SK-N-SH (cell line): ENCODE measurements at regions not wholly inside any gene's neighbourhood (a gene's known extent, or its start where the extent isn't known, plus 50 kb on each side); places are given as distances from the start of the nearest gene placed in this dataset.

Source experiments
- CTCF ChIA-PET: fragments of 300-600, 350-600 bp; formaldehyde crosslinking; extraction: SDS; loops from one replicate; lab custom pipeline; 2021; lab: Yijun Ruan, JAX
- POLR2A ChIA-PET: fragments of 350-600 bp; sonication (Branson Sonifier 250); formaldehyde crosslinking; extraction: SDS; loops from one replicate; lab custom pipeline; 2020; ENCODE audit warnings: antibody characterized with exemption, inconsistent platforms; lab: Yijun Ruan, JAX
- DNase-seq: peaks from one replicate; pipeline ENCODE4 v3.0.0; 2012
- H2AFZ ChIP-seq: fragments of 200-600 bp; sonication (generic); 2 replicates; pipeline ENCODE4 v1.8.1; 2016; ENCODE audit warnings: antibody characterized with exemption, mild to moderate bottlenecking, low read depth
- H3F3A ChIP-seq: fragments of 200-600 bp; sonication (generic); replicated peaks from 2 replicates; pipeline ENCODE3; 2016; ENCODE audit warnings: antibody characterized with exemption, mild to moderate bottlenecking; ENCODE audit not compliant: insufficient read depth
- H3K27ac ChIP-seq, 2 experiments: fragments of 200-500 bp in 1 of 2; fragments of 200-600 bp in 1 of 2; sonication (Bioruptor generic) in 1 of 2; sonication (generic), shearing (Covaris generic) in 1 of 2; 2 replicates each; pipeline versions ENCODE4 v1.5.1 to v1.6.1; 2014 to 2016; ENCODE audit warnings: low read depth in 2 of 2, inconsistent platforms in 1 of 2, low read length in 1 of 2, mild to moderate bottlenecking in 1 of 2, mixed read lengths in 1 of 2
- H3K27me3 ChIP-seq: fragments of 200-600 bp; sonication (generic), shearing (Covaris generic); 2 replicates; pipeline ENCODE4 v1.6.1; 2016; ENCODE audit warnings: mixed run types; ENCODE audit not compliant: insufficient read depth
- H3K36me3 ChIP-seq, 2 experiments: fragments of 200-500 bp in 1 of 2; fragments of 200-600 bp in 1 of 2; sonication (Bioruptor generic) in 1 of 2; sonication (generic) in 1 of 2; replicated peaks in 1 of 2; 2 replicates each; pipeline versions ENCODE3 to v1.5.1; 2014 to 2016; ENCODE audit warnings: low read length in 1 of 2, mild to moderate bottlenecking in 1 of 2; ENCODE audit not compliant: insufficient read depth in 2 of 2, control insufficient read depth in 1 of 2
- H3K4me1 ChIP-seq, 2 experiments: fragments of 200-500 bp in 1 of 2; fragments of 200-600 bp in 1 of 2; sonication (Bioruptor generic) in 1 of 2; sonication (generic), shearing (Covaris generic) in 1 of 2; 2 replicates each; pipeline versions ENCODE4 v1.5.1 to v1.6.1; 2014 to 2016; ENCODE audit warnings: low read depth in 1 of 2, low read length in 1 of 2, mixed run types in 1 of 2; ENCODE audit not compliant: insufficient read depth in 2 of 2, control insufficient read depth in 1 of 2
- H3K4me2 ChIP-seq: fragments of 200-600 bp; sonication (generic), shearing (Covaris generic); 2 replicates; pipeline ENCODE4 v1.6.1; 2017; ENCODE audit warnings: mixed run types
- H3K4me3 ChIP-seq, 2 experiments: fragments of 200-500 bp in 1 of 2; fragments of 200-600 bp in 1 of 2; sonication (Bioruptor generic) in 1 of 2; sonication (generic), shearing (Covaris generic) in 1 of 2; 2 replicates each; pipeline versions ENCODE4 v1.5.1 to v1.8.1; 2014 to 2016; ENCODE audit warnings: low read depth in 2 of 2, inconsistent platforms in 1 of 2, low read length in 1 of 2, mild to moderate bottlenecking in 1 of 2, mixed read lengths in 1 of 2, moderate library complexity in 1 of 2
- H3K79me2 ChIP-seq: fragments of 200-600 bp; sonication (generic); 2 replicates; pipeline ENCODE4 v1.8.1; 2017; ENCODE audit warnings: mild to moderate bottlenecking; ENCODE audit not compliant: insufficient read depth
- H3K9ac ChIP-seq: fragments of 200-600 bp; sonication (generic); 2 replicates; pipeline ENCODE4 v1.6.1; 2017; ENCODE audit warnings: mixed run types
- H3K9me2 ChIP-seq: fragments of 200-600 bp; sonication (generic); 2 replicates; pipeline ENCODE4 v1.6.1; 2017; ENCODE audit warnings: mixed run types
- H3K9me3 ChIP-seq: fragments of 200-600 bp; sonication (generic); 2 replicates; pipeline ENCODE4 v1.6.1; 2017; ENCODE audit warnings: mixed run types, mild to moderate bottlenecking, moderate library complexity
- H4K20me1 ChIP-seq: fragments of 200-600 bp; sonication (generic); 2 replicates; pipeline ENCODE4 v1.6.1; 2017; ENCODE audit warnings: mild to moderate bottlenecking, mixed run types; ENCODE audit not compliant: insufficient read depth
- CTCF ChIP-seq: fragments of 200-600 bp; sonication (generic); IDR thresholded peaks from 2 replicates; pipeline ENCODE4 v1.6.1; 2017; ENCODE audit warnings: antibody characterized with exemption, mild to moderate bottlenecking, moderate library complexity
- ELF1 ChIP-seq: IDR thresholded peaks from 2 replicates; pipeline ENCODE4 v1.4.0; 2012
- EP300 ChIP-seq, 2 experiments: IDR thresholded peaks; 2 replicates each; pipeline versions ENCODE4 v1.4.0 to v1.6.1; 2012; ENCODE audit warnings: borderline replicate concordance in 1 of 2, low read depth in 1 of 2, low read length in 1 of 2
- FOSL2 ChIP-seq: IDR thresholded peaks from 2 replicates; pipeline ENCODE4 v1.4.0; 2012; ENCODE audit warnings: low read depth, mild to moderate bottlenecking, moderate library complexity, borderline replicate concordance
- GABPA ChIP-seq: IDR thresholded peaks from 2 replicates; pipeline ENCODE4 v1.4.0; 2012; ENCODE audit warnings: low read depth, mild to moderate bottlenecking
- GATA2 ChIP-seq: sonication (generic); formaldehyde crosslinking; IDR thresholded peaks from 2 replicates; pipeline ENCODE4 v1.5.0; 2020; ENCODE audit warnings: mild to moderate bottlenecking, missing genetic modification reagents
- MAX ChIP-seq: IDR thresholded peaks from 2 replicates; pipeline ENCODE4 v1.4.0; 2012; ENCODE audit warnings: low read depth
- MEF2A ChIP-seq: IDR thresholded peaks from 2 replicates; pipeline ENCODE4 v1.4.0; 2012; ENCODE audit warnings: low read depth, borderline replicate concordance
- RAD21 ChIP-seq: IDR thresholded peaks from 2 replicates; pipeline ENCODE4 v1.6.1; 2012; ENCODE audit warnings: mild to moderate bottlenecking, low read length
- RCOR1 ChIP-seq: fragments of 150-350 bp; IDR thresholded peaks from 2 replicates; pipeline ENCODE4 v1.6.1; 2017; ENCODE audit warnings: antibody characterized with exemption, low read length
- RFX5 ChIP-seq: IDR thresholded peaks from 2 replicates; pipeline ENCODE4 v1.6.1; 2012; ENCODE audit warnings: mild to moderate bottlenecking, improper control_type of control experiment, low read length
- TAF1 ChIP-seq: IDR thresholded peaks from 2 replicates; pipeline ENCODE4 v1.6.1; 2012; ENCODE audit warnings: low read depth, mild to moderate bottlenecking, low read length, moderate library complexity, borderline replicate concordance
- USF2 ChIP-seq: fragments of 150-350 bp; IDR thresholded peaks from 2 replicates; pipeline ENCODE4 v1.6.1; 2017; ENCODE audit warnings: antibody characterized with exemption, low read length, low read depth, borderline replicate concordance
- WGBS: methylation state at CpG from one replicate; pipeline ENCODE4 v1.1.6; 2017; ENCODE audit warnings: low lambda C conversion rate; 5-methylcytosine and 5-hydroxymethylcytosine counted together

- TF ChIP-seq CTCF (no peak), EP300 (IDR thresholded peaks at IDR 0.05; ENCODE audit: borderline replicate concordance in 1 of 2, low read depth in 1 of 2, low read length in 1 of 2) (peak in 1 of 2 experiments; percentile 72; a peak in 1 of 4 replicates), GATA2 (CRISPR knock-in tag) (peak; percentile 76), RAD21 (no peak), MAX (no peak), TAF1 (no peak), MEF2A (no peak), ELF1 (no peak), FOSL2 (no peak), RFX5 (no peak), GABPA (no peak)
Measured at GRCh38 chr4:147078875-147079658, 133.4 kb upstream of the TTC29 start (continued).

GRCh38 chr4:147084861-147085260, 139.2 kb upstream of the TTC29 start:
- no peak for TF ChIP-seq USF2
- no peak for TF ChIP-seq RCOR1
- no peak for TF ChIP-seq TAF1
- no peak for TF ChIP-seq EP300 (IDR thresholded peaks at IDR 0.05; ENCODE audit: borderline replicate concordance in 1 of 2, low read depth in 1 of 2, low read length in 1 of 2)
- Histone ChIP-seq H3K9me2 (no peaks in the 10 kb centered on the region), H3F3A (no peaks in the 10 kb centered on the region), H3K27ac (no peak overlapping the region; a peak in 1 of 4 replicates), H3K4me3 (no peak overlapping the region), H4K20me1 (no peaks in the 10 kb centered on the region), H3K4me1 (peaks cover 0 to 18% of the 10 kb centered on the region in 2 experiments; a peak in 2 of 4 replicates), H3K36me3 (no peaks in the 10 kb centered on the region), H3K79me2 (no peaks in the 10 kb centered on the region), H3K4me2 (no peak overlapping the region), H2AFZ (no peak overlapping the region), H3K27me3 (no peaks in the 10 kb centered on the region; the same call in 1 of the 2 replicates), H3K9me3 (no peaks in the 10 kb centered on the region), H3K9ac (no peak overlapping the region)
- WGBS: 20% methylated on average over 1 of the region's 1 CpG
- ChIA-PET POLR2A (no interaction called here), CTCF (interaction anchor here (1.5 kb wide), 1 partner anchor 12 kb away, joined by 5 read pairs; no protein-coding TSS in a partner anchor)
- no peak for DNase-seq
